ENCODE measurements at regions not wholly inside any gene's neighbourhood (a gene's known extent, or its start where the extent isn't known, plus 50 kb on each side); places are given as distances from the start of the nearest gene placed in this dataset.

DNA sequence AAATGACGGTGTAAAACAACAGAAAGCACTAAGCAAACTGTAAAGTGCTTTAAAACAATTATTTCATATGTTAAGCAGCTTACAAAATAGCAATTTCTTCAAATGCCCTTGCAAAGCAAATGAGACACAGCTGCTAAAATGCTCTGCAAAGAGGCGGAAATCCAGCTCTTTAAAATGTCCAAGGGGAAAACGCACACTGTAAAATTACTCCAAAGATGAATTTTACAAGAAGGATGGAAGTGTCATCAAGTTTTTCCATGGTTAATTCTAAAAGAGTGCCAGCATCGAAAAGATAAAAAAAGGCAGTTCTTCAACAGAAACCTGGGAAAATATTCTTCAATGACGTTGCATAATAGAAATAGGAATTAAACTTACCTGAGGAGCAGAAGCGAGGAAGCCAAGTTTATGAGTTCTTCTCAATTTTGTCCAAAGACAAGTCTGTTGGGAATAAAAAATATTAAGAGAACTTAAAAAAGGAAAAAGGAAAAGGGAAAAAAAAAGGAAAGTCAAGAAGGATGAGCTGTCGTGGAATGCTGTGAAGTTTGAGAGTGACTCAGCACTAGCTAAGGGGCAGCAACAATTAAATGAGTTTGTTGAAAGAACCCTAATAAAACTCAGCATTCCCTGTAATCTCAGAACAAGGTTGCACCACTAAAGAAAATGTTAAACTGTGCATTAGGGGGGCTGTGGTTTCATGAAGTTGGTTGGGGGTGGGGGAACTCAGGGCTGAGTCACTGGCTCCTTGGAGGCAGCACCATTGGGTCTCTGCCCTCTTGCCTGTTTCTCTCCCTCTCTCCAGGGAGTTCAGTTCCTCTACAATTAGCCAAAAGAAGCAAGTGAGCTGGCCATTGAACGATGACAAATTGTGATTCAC lies 64.2 kb upstream of the BLID start:
- DNase-seq (ENCODE audit: low read depth, low spot score): peak; percentile 95
- TF ChIP-seq, protein P1, sequence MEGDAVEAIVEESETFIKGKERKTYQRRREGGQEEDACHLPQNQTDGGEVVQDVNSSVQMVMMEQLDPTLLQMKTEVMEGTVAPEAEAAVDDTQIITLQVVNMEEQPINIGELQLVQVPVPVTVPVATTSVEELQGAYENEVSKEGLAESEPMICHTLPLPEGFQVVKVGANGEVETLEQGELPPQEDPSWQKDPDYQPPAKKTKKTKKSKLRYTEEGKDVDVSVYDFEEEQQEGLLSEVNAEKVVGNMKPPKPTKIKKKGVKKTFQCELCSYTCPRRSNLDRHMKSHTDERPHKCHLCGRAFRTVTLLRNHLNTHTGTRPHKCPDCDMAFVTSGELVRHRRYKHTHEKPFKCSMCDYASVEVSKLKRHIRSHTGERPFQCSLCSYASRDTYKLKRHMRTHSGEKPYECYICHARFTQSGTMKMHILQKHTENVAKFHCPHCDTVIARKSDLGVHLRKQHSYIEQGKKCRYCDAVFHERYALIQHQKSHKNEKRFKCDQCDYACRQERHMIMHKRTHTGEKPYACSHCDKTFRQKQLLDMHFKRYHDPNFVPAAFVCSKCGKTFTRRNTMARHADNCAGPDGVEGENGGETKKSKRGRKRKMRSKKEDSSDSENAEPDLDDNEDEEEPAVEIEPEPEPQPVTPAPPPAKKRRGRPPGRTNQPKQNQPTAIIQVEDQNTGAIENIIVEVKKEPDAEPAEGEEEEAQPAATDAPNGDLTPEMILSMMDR (IDR thresholded peaks at IDR 0.05; ENCODE audit: insufficient read depth, low read length, missing control alignments): no peak
- POLR2A ChIA-PET: interaction anchor here (0.6 to 2.9 kb wide), 27 partner anchors 9 to 1640 kb away, joined by 3 to 25 read pairs (median 5); no protein-coding TSS in a partner anchor
- CTCF ChIA-PET: interaction anchor here (1.0 to 5.1 kb wide), 10 partner anchors 9 to 525 kb away, joined by 3 to 30 read pairs (median 4); no protein-coding TSS in a partner anchor
- H3K4me3 ChIP-seq (ENCODE audit: low read depth, low read length): peak overlapping the region; percentile 59

DNA sequence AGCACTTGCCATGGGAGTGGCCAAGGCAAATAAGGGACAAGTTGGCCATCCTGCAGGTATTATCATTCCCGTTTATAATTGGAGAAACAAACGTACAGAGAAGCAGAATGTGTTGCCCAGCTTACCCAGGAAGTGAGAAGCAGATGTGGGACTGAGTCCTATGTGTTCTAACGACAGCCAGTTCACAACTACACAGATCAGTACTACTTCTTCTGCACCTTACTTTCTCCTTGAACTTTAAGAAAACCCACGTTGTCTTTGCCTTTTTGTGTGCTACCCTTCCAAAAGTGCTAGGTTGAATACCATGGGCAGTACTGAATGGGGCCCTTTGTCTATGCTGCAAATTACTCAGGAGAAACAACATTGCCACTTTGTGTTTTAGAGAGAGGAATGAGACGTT lies 62.8 kb upstream of the BLID start:
- peak overlapping the region; percentile 59 for H3K4me3 ChIP-seq (ENCODE audit: low read depth, low read length)
- TF ChIP-seq, protein P1 (IDR thresholded peaks at IDR 0.05; ENCODE audit: insufficient read depth, low read length, missing control alignments): no peak
- POLR2A ChIA-PET: interaction anchor here (0.6 to 2.9 kb wide), 8 partner anchors 8 to 81 kb away, joined by 3 to 25 read pairs (median 10); no protein-coding TSS in a partner anchor
- CTCF ChIA-PET: interaction anchor here (0.8 to 5.1 kb wide), 7 partner anchors 10 to 523 kb away, joined by 3 to 30 read pairs (median 4); no protein-coding TSS in a partner anchor
- DNase-seq (ENCODE audit: low read depth, low spot score): no peak

GRCh38 chr11:122177238-122177637 lies 61.2 kb upstream of the BLID start:
- no peak for DNase-seq (ENCODE audit: low read depth, low spot score)
- H3K4me3 ChIP-seq (ENCODE audit: low read depth, low read length): peak overlapping the region; percentile 59
- TF ChIP-seq, protein P1 (IDR thresholded peaks at IDR 0.05; ENCODE audit: insufficient read depth, low read length, missing control alignments): no peak
- POLR2A ChIA-PET: interaction anchor here (1.3 kb wide), 1 partner anchor 77 kb away, joined by 4 read pairs; no protein-coding TSS in a partner anchor
- CTCF ChIA-PET: interaction anchor here (0.9 kb wide), 1 partner anchor 522 kb away, joined by 3 read pairs; no protein-coding TSS in a partner anchor

- POLR2A ChIA-PET: interaction anchor here (1.3 kb wide), 1 partner anchor 77 kb away, joined by 4 read pairs; no protein-coding TSS in a partner anchor
- CTCF ChIA-PET: interaction anchor here (0.9 kb wide), 1 partner anchor 521 kb away, joined by 3 read pairs; no protein-coding TSS in a partner anchor
These were observed 60.6 kb upstream of the BLID start for GRCh38 chr11:122176651-122177050.

GRCh38 chr11:122175306-122175705 lies 59.3 kb upstream of the BLID start:
- TF ChIP-seq, protein P1 (IDR thresholded peaks at IDR 0.05; ENCODE audit: insufficient read depth, low read length, missing control alignments): no peak
- H3K4me3 ChIP-seq (ENCODE audit: low read depth, low read length): peak overlapping the region; percentile 13
- CTCF ChIA-PET: interaction anchor here (3.3 kb wide), 1 partner anchor 27 kb away, joined by 18 read pairs; no protein-coding TSS in a partner anchor
- DNase-seq (ENCODE audit: low read depth, low spot score): no peak
- POLR2A ChIA-PET: interaction anchor here (0.7 to 2.8 kb wide), 3 partner anchors 13 to 265 kb away, joined by 4 to 13 read pairs (median 5); no protein-coding TSS in a partner anchor

More at GRCh38 chr11:122176651-122177050, 60.6 kb upstream of the BLID start:
- TF ChIP-seq, protein P1 (IDR thresholded peaks at IDR 0.05; ENCODE audit: insufficient read depth, low read length, missing control alignments): no peak
- DNase-seq (ENCODE audit: low read depth, low spot score): no peak
- H3K4me3 ChIP-seq (ENCODE audit: low read depth, low read length): peak overlapping the region; percentile 59

All from AG04449 (cell line).